ENCODE measurements at regions not wholly inside any gene's neighbourhood (a gene's known extent, or its start where the extent isn't known, plus 50 kb on each side); places are given as distances from the start of the nearest gene placed in this dataset.

GRCh38 chr4:116546759-116547158 lies 538.6 kb downstream of the TRAM1L1 start:
- H3K27me3 ChIP-seq (ENCODE audit: control insufficient read depth in 1 of 2, insufficient read depth in 2 of 2, low read length in 2 of 2) = no peaks in the 10 kb centered on the region
- no peak overlapping the region for H3K4me3 ChIP-seq (ENCODE audit: low read length)
- no peak for TF ChIP-seq CTCF (IDR thresholded peaks at IDR 0.05)
- H3K36me3 Mint-ChIP-seq (ENCODE audit: low read depth) = no peaks in the 10 kb centered on the region
- intact Hi-C loops (cut with DNase I, micrococcal nuclease) = no loop called here
- no peaks in the 10 kb centered on the region for H3K27me3 Mint-ChIP-seq
- H3K27ac Mint-ChIP-seq = no peak overlapping the region
- no peaks in the 10 kb centered on the region for H3K4me1 ChIP-seq (ENCODE audit: insufficient read depth, low read length)
- no peaks in the 10 kb centered on the region for H3K9me3 ChIP-seq (ENCODE audit: control insufficient read depth in 1 of 2, insufficient read depth in 1 of 2, low read length in 2 of 2)
- no peaks in the 10 kb centered on the region for H3K36me3 ChIP-seq (ENCODE audit: insufficient read depth, low read length)
- ATAC-seq (ENCODE audit: poor library complexity) = no peak
- CTCF ChIA-PET = no interaction called here
- DNase-seq = no peak
- H3K9me3 Mint-ChIP-seq = peaks cover 2% of the 10 kb centered on the region
- no peak overlapping the region for H3K27ac ChIP-seq (ENCODE audit: low read depth in 1 of 2, low read length in 2 of 2)
- POLR2A ChIA-PET = no interaction called here
- no peak overlapping the region for H3K4me3 Mint-ChIP-seq
- H3K4me1 Mint-ChIP-seq (ENCODE audit: low read depth) = no peaks in the 10 kb centered on the region

- Mint-ChIP-seq H3K4me3 (no peak overlapping the region), H3K27ac (no peak overlapping the region), H3K36me3 (ENCODE audit: low read depth) (no peaks in the 10 kb centered on the region), H3K27me3 (no peaks in the 10 kb centered on the region), H3K4me1 (ENCODE audit: low read depth) (no peaks in the 10 kb centered on the region), H3K9me3 (peaks cover 2% of the 10 kb centered on the region)
- H3K27me3 ChIP-seq (ENCODE audit: control insufficient read depth in 1 of 2, insufficient read depth in 2 of 2, low read length in 2 of 2) = no peaks in the 10 kb centered on the region
- H3K9me3 ChIP-seq (ENCODE audit: control insufficient read depth in 1 of 2, insufficient read depth in 1 of 2, low read length in 2 of 2) = no peaks in the 10 kb centered on the region
- ATAC-seq (ENCODE audit: poor library complexity) (no peak), DNase-seq (no peak)
- no peak overlapping the region for H3K27ac ChIP-seq (ENCODE audit: low read depth in 1 of 2, low read length in 2 of 2)
- ChIA-PET POLR2A (no interaction called here), CTCF (no interaction called here)
- no peaks in the 10 kb centered on the region for H3K36me3 ChIP-seq (ENCODE audit: insufficient read depth, low read length)
- intact Hi-C loops (cut with DNase I, micrococcal nuclease) = no loop called here
- no peak for TF ChIP-seq CTCF (IDR thresholded peaks at IDR 0.05)
- no peaks in the 10 kb centered on the region for H3K4me1 ChIP-seq (ENCODE audit: insufficient read depth, low read length)
- H3K4me3 ChIP-seq (ENCODE audit: low read length) = no peak overlapping the region
Observed at GRCh38 chr4:116544946-116545345, 540.4 kb downstream of the TRAM1L1 start.

- H3K27ac ChIP-seq (ENCODE audit: low read depth in 1 of 2, low read length in 2 of 2) = no peak overlapping the region
- H3K9me3 ChIP-seq (ENCODE audit: control insufficient read depth in 1 of 2, insufficient read depth in 1 of 2, low read length in 2 of 2) = no peaks in the 10 kb centered on the region
- H3K9me3 Mint-ChIP-seq = no peaks in the 10 kb centered on the region
- ATAC-seq (ENCODE audit: poor library complexity) = no peak
- no peaks in the 10 kb centered on the region for H3K27me3 Mint-ChIP-seq
- H3K27me3 ChIP-seq (ENCODE audit: control insufficient read depth in 1 of 2, insufficient read depth in 2 of 2, low read length in 2 of 2) = no peaks in the 10 kb centered on the region
- H3K36me3 Mint-ChIP-seq (ENCODE audit: low read depth) = no peaks in the 10 kb centered on the region
- no peak for DNase-seq
- CTCF ChIA-PET = no interaction called here
- no peaks in the 10 kb centered on the region for H3K4me1 Mint-ChIP-seq (ENCODE audit: low read depth)
- no peak overlapping the region for H3K4me3 Mint-ChIP-seq
- no peaks in the 10 kb centered on the region for H3K36me3 ChIP-seq (ENCODE audit: insufficient read depth, low read length)
- no peak overlapping the region for H3K27ac Mint-ChIP-seq
- POLR2A ChIA-PET = no interaction called here
- no peak overlapping the region for H3K4me3 ChIP-seq (ENCODE audit: low read length)
- no peak for TF ChIP-seq CTCF (IDR thresholded peaks at IDR 0.05)
- intact Hi-C loops (cut with DNase I, micrococcal nuclease) = no loop called here
- no peaks in the 10 kb centered on the region for H3K4me1 ChIP-seq (ENCODE audit: insufficient read depth, low read length)
Observed at GRCh38 chr4:116539744-116540143, 545.6 kb downstream of the TRAM1L1 start.
